ENCODE measurements at regions not wholly inside any gene's neighbourhood (a gene's known extent, or its start where the extent isn't known, plus 50 kb on each side); places are given as distances from the start of the nearest gene placed in this dataset.

- no peak overlapping the region for H3K4me2 ChIP-seq (ENCODE audit: insufficient read depth, low read length)
- no peak overlapping the region for H3K4me3 ChIP-seq (ENCODE audit: insufficient read depth, low read length)
- no peaks in the 10 kb centered on the region for H3K27me3 ChIP-seq (ENCODE audit: insufficient read depth, low read length)
- no peaks in the 10 kb centered on the region for H3K4me1 ChIP-seq (ENCODE audit: insufficient read depth, low read length)
- no peak overlapping the region for H2AFZ ChIP-seq (ENCODE audit: low read length)
- H3K9me3 ChIP-seq (ENCODE audit: low read depth, low read length): peaks cover 2% of the 10 kb centered on the region
- H3K79me2 ChIP-seq (ENCODE audit: insufficient read depth, low read length): no peaks in the 10 kb centered on the region
- no peak overlapping the region for H3K27ac ChIP-seq (ENCODE audit: low read depth, low read length)
- TF ChIP-seq CTCF (IDR thresholded peaks at IDR 0.05; ENCODE audit: extremely low read depth, low read depth, low read length): no peak
- no peak for DNase-seq (ENCODE audit: insufficient read length, low spot score, missing footprints)
- H3K36me3 ChIP-seq (ENCODE audit: insufficient read depth, low read length): no peaks in the 10 kb centered on the region
- no peaks in the 10 kb centered on the region for H4K20me1 ChIP-seq (ENCODE audit: insufficient read depth, low read length)
Observed at GRCh38 chr2:142769761-142770160, 107.7 kb upstream of the KYNU start.

- no peaks in the 10 kb centered on the region for H4K20me1 ChIP-seq (ENCODE audit: insufficient read depth, low read length)
- H3K27ac ChIP-seq (ENCODE audit: low read depth, low read length): no peak overlapping the region
- H3K4me1 ChIP-seq (ENCODE audit: insufficient read depth, low read length): no peaks in the 10 kb centered on the region
- no peak overlapping the region for H3K4me2 ChIP-seq (ENCODE audit: insufficient read depth, low read length)
- no peak for TF ChIP-seq CTCF (IDR thresholded peaks at IDR 0.05; ENCODE audit: extremely low read depth, low read depth, low read length)
- H3K9me3 ChIP-seq (ENCODE audit: low read depth, low read length): peaks cover 2% of the 10 kb centered on the region
- DNase-seq (ENCODE audit: insufficient read length, low spot score, missing footprints): no peak
- H3K79me2 ChIP-seq (ENCODE audit: insufficient read depth, low read length): no peaks in the 10 kb centered on the region
- no peak overlapping the region for H3K4me3 ChIP-seq (ENCODE audit: insufficient read depth, low read length)
- no peaks in the 10 kb centered on the region for H3K27me3 ChIP-seq (ENCODE audit: insufficient read depth, low read length)
- H2AFZ ChIP-seq (ENCODE audit: low read length): no peak overlapping the region
- no peaks in the 10 kb centered on the region for H3K36me3 ChIP-seq (ENCODE audit: insufficient read depth, low read length)
Observed at GRCh38 chr2:142767847-142768246, 109.6 kb upstream of the KYNU start.

GRCh38 chr2:142758973-142759372 lies 118.5 kb upstream of the KYNU start:
- no peak for TF ChIP-seq CTCF (IDR thresholded peaks at IDR 0.05; ENCODE audit: extremely low read depth, low read depth, low read length)
- Histone ChIP-seq H3K4me2 (ENCODE audit: insufficient read depth, low read length) (no peak overlapping the region), H3K4me3 (ENCODE audit: insufficient read depth, low read length) (no peak overlapping the region), H2AFZ (ENCODE audit: low read length) (no peak overlapping the region), H3K27me3 (ENCODE audit: insufficient read depth, low read length) (no peaks in the 10 kb centered on the region), H3K79me2 (ENCODE audit: insufficient read depth, low read length) (no peaks in the 10 kb centered on the region), H3K4me1 (ENCODE audit: insufficient read depth, low read length) (peaks cover 3% of the 10 kb centered on the region), H4K20me1 (ENCODE audit: insufficient read depth, low read length) (no peaks in the 10 kb centered on the region), H3K36me3 (ENCODE audit: insufficient read depth, low read length) (no peaks in the 10 kb centered on the region), H3K9me3 (ENCODE audit: low read depth, low read length) (no peaks in the 10 kb centered on the region), H3K27ac (ENCODE audit: low read depth, low read length) (no peak overlapping the region)
- no peak for DNase-seq (ENCODE audit: insufficient read length, low spot score, missing footprints)

GRCh38 chr2:142757111-142757510 lies 120.4 kb upstream of the KYNU start:
- Histone ChIP-seq H3K9me3 (ENCODE audit: low read depth, low read length) (no peaks in the 10 kb centered on the region), H3K4me2 (ENCODE audit: insufficient read depth, low read length) (no peak overlapping the region), H3K36me3 (ENCODE audit: insufficient read depth, low read length) (no peaks in the 10 kb centered on the region), H3K4me1 (ENCODE audit: insufficient read depth, low read length) (peaks cover 3% of the 10 kb centered on the region), H2AFZ (ENCODE audit: low read length) (no peak overlapping the region), H3K79me2 (ENCODE audit: insufficient read depth, low read length) (no peaks in the 10 kb centered on the region), H3K27me3 (ENCODE audit: insufficient read depth, low read length) (no peaks in the 10 kb centered on the region), H3K4me3 (ENCODE audit: insufficient read depth, low read length) (no peak overlapping the region), H3K27ac (ENCODE audit: low read depth, low read length) (no peak overlapping the region), H4K20me1 (ENCODE audit: insufficient read depth, low read length) (no peaks in the 10 kb centered on the region)
- DNase-seq (ENCODE audit: insufficient read length, low spot score, missing footprints): no peak
- TF ChIP-seq CTCF (IDR thresholded peaks at IDR 0.05; ENCODE audit: extremely low read depth, low read depth, low read length): no peak

Data from osteoblast (primary cell).